ENCODE measurements at regions not wholly inside any gene's neighbourhood (a gene's known extent, or its start where the extent isn't known, plus 50 kb on each side); places are given as distances from the start of the nearest gene placed in this dataset.

DNA sequence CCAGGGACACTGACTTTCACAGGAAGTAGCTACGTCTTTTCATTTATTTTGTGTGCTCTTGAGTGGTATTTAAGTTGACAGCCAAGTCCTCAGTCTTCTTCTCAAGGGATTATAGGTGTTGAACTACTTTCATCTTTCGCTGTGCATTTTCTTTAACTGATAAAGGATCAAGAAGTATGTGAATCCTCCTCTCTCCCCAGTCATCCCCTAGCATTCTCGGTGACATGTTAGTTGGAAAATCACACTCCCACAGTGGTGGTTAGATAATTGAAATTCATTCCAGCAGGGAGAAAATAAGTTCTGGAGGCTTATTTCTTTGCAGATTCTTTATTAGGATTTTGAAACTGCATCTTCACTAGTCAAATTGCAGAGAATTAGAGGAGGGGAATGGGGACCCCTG lies 569.4 kb downstream of the MEI4 start:
- TF ChIP-seq, protein P1, sequence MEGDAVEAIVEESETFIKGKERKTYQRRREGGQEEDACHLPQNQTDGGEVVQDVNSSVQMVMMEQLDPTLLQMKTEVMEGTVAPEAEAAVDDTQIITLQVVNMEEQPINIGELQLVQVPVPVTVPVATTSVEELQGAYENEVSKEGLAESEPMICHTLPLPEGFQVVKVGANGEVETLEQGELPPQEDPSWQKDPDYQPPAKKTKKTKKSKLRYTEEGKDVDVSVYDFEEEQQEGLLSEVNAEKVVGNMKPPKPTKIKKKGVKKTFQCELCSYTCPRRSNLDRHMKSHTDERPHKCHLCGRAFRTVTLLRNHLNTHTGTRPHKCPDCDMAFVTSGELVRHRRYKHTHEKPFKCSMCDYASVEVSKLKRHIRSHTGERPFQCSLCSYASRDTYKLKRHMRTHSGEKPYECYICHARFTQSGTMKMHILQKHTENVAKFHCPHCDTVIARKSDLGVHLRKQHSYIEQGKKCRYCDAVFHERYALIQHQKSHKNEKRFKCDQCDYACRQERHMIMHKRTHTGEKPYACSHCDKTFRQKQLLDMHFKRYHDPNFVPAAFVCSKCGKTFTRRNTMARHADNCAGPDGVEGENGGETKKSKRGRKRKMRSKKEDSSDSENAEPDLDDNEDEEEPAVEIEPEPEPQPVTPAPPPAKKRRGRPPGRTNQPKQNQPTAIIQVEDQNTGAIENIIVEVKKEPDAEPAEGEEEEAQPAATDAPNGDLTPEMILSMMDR (IDR thresholded peaks at IDR 0.05): no peak
- no peak for TF ChIP-seq POLR2A (IDR thresholded peaks at IDR 0.05)

Data from adrenal gland (tissue), 5 donors.